ENCODE measurements at regions not wholly inside any gene's neighbourhood (a gene's known extent, or its start where the extent isn't known, plus 50 kb on each side); places are given as distances from the start of the nearest gene placed in this dataset.

- TF ChIP-seq CTCF (IDR thresholded peaks at IDR 0.05), result no peak
- TF ChIP-seq POLR2A (IDR thresholded peaks at IDR 0.05), result no peak
These were observed 385.3 kb downstream of the PRELID2 start for GRCh38 chr5:145449794-145450193.

Measured in vagina (tissue), 2 donors.